ENCODE measurements at regions not wholly inside any gene's neighbourhood (a gene's known extent, or its start where the extent isn't known, plus 50 kb on each side); places are given as distances from the start of the nearest gene placed in this dataset.

DNA sequence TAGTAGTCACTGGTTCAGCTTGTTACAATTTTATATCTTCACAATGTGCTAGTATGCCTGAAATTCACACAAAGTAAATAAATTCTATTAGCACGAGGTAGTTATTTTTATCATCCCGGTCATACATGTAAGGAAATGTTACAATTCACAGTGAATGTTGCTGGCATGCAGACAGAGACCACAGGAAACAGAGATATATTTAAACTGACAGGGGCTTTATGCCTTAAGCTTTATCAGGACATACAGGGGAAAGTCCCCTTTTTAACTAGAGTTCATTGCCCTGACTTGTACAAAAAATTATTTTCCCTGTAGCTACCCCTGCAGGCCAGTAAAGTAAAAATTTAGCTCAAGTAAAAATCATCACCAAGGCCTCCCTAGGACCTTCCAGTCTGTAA lies 712.0 kb upstream of the NRSN1 start:
- no peak for TF ChIP-seq EZH2 (IDR thresholded peaks at IDR 0.05; ENCODE audit: low read length, missing control alignments)
- TF ChIP-seq, protein P1, sequence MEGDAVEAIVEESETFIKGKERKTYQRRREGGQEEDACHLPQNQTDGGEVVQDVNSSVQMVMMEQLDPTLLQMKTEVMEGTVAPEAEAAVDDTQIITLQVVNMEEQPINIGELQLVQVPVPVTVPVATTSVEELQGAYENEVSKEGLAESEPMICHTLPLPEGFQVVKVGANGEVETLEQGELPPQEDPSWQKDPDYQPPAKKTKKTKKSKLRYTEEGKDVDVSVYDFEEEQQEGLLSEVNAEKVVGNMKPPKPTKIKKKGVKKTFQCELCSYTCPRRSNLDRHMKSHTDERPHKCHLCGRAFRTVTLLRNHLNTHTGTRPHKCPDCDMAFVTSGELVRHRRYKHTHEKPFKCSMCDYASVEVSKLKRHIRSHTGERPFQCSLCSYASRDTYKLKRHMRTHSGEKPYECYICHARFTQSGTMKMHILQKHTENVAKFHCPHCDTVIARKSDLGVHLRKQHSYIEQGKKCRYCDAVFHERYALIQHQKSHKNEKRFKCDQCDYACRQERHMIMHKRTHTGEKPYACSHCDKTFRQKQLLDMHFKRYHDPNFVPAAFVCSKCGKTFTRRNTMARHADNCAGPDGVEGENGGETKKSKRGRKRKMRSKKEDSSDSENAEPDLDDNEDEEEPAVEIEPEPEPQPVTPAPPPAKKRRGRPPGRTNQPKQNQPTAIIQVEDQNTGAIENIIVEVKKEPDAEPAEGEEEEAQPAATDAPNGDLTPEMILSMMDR (conservative IDR thresholded peaks at IDR 0.05 in 1 of 2, IDR thresholded peaks at IDR 0.05 in 1 of 2; ENCODE audit: low read depth in 1 of 2, low read length in 2 of 2): peak; percentile 18 to 48
